ENCODE measurements at regions not wholly inside any gene's neighbourhood (a gene's known extent, or its start where the extent isn't known, plus 50 kb on each side); places are given as distances from the start of the nearest gene placed in this dataset.

DNA sequence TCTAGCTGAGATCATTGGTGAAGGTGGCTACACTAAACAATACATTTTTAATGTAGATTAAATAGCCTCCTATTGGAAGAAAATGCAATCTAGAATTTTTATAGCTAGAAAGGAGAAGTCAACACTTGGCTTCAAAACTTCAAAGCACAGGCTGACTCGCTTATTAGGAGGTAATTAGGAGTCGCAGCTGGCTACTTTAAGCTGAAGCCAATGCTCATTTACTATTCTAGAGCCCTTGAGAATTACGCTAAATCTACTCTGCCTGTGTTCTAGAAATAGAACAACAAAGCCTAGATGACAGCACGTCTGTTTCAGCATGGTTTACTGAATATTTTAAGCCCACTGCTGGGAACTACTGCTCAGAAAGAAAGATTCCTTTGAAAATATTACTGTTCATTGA, 101.6 kb upstream of the EEPD1 start:
- Mint-ChIP-seq H3K4me3 (ENCODE audit: unreplicated experiment) (no peak overlapping the region), H3K36me3 (ENCODE audit: unreplicated experiment) (no peaks in the 10 kb centered on the region), H3K4me1 (ENCODE audit: unreplicated experiment) (peaks cover 22% of the 10 kb centered on the region), H3K27me3 (ENCODE audit: unreplicated experiment) (peaks cover 21% of the 10 kb centered on the region), H3K27ac (ENCODE audit: unreplicated experiment) (no peak overlapping the region), H3K9me3 (ENCODE audit: unreplicated experiment) (no peaks in the 10 kb centered on the region)
- DNase-seq (ENCODE audit: extremely low spot score, unreplicated experiment) = no peak
- TF ChIP-seq, protein P1, sequence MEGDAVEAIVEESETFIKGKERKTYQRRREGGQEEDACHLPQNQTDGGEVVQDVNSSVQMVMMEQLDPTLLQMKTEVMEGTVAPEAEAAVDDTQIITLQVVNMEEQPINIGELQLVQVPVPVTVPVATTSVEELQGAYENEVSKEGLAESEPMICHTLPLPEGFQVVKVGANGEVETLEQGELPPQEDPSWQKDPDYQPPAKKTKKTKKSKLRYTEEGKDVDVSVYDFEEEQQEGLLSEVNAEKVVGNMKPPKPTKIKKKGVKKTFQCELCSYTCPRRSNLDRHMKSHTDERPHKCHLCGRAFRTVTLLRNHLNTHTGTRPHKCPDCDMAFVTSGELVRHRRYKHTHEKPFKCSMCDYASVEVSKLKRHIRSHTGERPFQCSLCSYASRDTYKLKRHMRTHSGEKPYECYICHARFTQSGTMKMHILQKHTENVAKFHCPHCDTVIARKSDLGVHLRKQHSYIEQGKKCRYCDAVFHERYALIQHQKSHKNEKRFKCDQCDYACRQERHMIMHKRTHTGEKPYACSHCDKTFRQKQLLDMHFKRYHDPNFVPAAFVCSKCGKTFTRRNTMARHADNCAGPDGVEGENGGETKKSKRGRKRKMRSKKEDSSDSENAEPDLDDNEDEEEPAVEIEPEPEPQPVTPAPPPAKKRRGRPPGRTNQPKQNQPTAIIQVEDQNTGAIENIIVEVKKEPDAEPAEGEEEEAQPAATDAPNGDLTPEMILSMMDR (IDR thresholded peaks at IDR 0.05) = no peak

DNA sequence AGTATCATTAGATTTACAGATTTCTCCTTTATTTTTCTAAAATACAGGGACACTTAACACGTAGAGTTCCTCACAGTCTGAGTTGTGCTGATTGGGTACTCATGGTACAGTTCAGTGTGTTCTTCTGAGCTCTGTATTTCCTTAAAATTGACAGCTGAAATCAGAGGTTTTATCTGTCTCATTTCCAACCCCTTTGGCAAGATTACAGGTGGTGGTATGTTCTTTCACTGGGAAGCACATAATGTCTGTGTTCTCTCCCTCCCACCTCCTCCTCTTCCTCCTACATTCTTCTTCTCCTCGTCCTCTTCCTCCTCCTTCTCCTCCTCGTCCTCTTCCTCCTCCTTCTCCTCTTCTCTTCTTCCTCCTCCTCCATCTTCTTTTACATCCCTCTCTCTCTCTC, 99.5 kb upstream of the EEPD1 start:
- TF ChIP-seq, protein P1 (IDR thresholded peaks at IDR 0.05) = no peak
- no peaks in the 10 kb centered on the region for H3K36me3 Mint-ChIP-seq (ENCODE audit: unreplicated experiment)
- DNase-seq (ENCODE audit: extremely low spot score, unreplicated experiment) = no peak
- peaks cover 31% of the 10 kb centered on the region for H3K27me3 Mint-ChIP-seq (ENCODE audit: unreplicated experiment)
- no peaks in the 10 kb centered on the region for H3K9me3 Mint-ChIP-seq (ENCODE audit: unreplicated experiment)
- H3K27ac Mint-ChIP-seq (ENCODE audit: unreplicated experiment) = no peak overlapping the region
- peaks cover 6% of the 10 kb centered on the region for H3K4me1 Mint-ChIP-seq (ENCODE audit: unreplicated experiment)
- H3K4me3 Mint-ChIP-seq (ENCODE audit: unreplicated experiment) = no peak overlapping the region

DNA sequence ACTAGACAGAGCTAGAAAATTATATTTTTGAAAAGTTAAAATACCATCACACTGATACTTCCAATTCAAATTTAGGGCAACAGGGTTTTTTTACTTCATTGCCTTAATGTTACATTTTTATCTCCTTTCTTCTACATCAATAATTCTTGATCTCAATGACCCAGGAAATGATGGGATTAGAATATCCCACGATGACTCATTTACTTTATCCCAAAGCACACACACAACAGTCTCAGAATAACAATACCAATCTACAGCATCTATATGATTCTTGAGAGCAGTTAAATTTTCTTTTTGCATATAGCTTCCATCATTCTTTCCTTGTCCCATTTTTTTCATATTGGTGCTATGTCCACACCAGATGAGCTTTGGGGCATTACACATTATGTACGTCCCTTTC, 98.4 kb upstream of the EEPD1 start:
- Mint-ChIP-seq H3K27me3 (ENCODE audit: unreplicated experiment) (peaks cover 35% of the 10 kb centered on the region), H3K4me1 (ENCODE audit: unreplicated experiment) (no peaks in the 10 kb centered on the region), H3K27ac (ENCODE audit: unreplicated experiment) (no peak overlapping the region), H3K9me3 (ENCODE audit: unreplicated experiment) (no peaks in the 10 kb centered on the region), H3K36me3 (ENCODE audit: unreplicated experiment) (no peaks in the 10 kb centered on the region), H3K4me3 (ENCODE audit: unreplicated experiment) (no peak overlapping the region)
- TF ChIP-seq, protein P1 (IDR thresholded peaks at IDR 0.05) = no peak
- DNase-seq (ENCODE audit: extremely low spot score, unreplicated experiment) = no peak

DNA sequence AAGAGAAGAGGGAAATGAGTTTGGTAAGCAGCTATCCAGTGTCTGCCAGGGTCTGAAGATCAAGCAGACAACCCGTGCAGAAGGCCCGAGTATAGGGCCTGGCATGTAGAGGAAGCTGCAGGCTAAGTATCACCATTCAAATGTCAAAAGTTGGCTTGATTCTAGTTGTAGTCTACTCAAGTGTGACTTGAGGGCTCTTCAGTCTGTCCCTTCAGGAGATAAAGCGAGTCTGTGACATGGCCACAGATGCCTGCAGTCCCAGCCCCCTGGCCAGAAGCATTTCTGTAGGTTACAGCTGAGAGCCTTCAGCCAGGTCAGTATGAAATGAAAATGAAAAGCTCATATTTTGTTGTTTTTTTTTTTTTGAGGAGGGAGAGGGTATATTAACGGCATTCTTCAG, 97.8 kb upstream of the EEPD1 start:
- H3K4me3 Mint-ChIP-seq (ENCODE audit: unreplicated experiment) = no peak overlapping the region
- no peaks in the 10 kb centered on the region for H3K9me3 Mint-ChIP-seq (ENCODE audit: unreplicated experiment)
- H3K27me3 Mint-ChIP-seq (ENCODE audit: unreplicated experiment) = peaks cover 37% of the 10 kb centered on the region
- TF ChIP-seq, protein P1 (IDR thresholded peaks at IDR 0.05) = no peak
- H3K27ac Mint-ChIP-seq (ENCODE audit: unreplicated experiment) = no peak overlapping the region
- H3K4me1 Mint-ChIP-seq (ENCODE audit: unreplicated experiment) = no peaks in the 10 kb centered on the region
- DNase-seq (ENCODE audit: extremely low spot score, unreplicated experiment) = no peak
- no peaks in the 10 kb centered on the region for H3K36me3 Mint-ChIP-seq (ENCODE audit: unreplicated experiment)

DNA sequence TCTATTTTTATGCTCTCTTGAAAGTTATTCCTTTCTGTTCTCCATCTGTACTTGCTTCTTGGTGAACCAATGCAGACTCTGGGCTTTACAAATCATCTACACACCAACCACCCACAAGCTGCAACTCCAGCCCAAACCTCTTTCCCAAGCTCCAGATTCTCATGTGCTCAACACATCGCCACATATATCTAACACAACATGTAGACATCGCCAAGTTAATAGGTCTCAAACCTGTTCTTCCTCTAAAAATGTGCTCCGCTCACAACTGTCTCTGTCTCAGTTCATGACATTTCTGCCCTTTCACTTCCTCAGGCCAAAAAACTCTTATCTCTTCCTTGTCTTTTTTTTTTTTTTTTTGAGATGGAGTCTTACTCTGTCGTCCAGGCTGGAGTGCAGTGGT, 95.7 kb upstream of the EEPD1 start:
- Mint-ChIP-seq H3K4me1 (ENCODE audit: unreplicated experiment) (no peaks in the 10 kb centered on the region), H3K27ac (ENCODE audit: unreplicated experiment) (no peak overlapping the region), H3K9me3 (ENCODE audit: unreplicated experiment) (no peaks in the 10 kb centered on the region), H3K36me3 (ENCODE audit: unreplicated experiment) (no peaks in the 10 kb centered on the region), H3K27me3 (ENCODE audit: unreplicated experiment) (peaks cover 31% of the 10 kb centered on the region), H3K4me3 (ENCODE audit: unreplicated experiment) (no peak overlapping the region)
- DNase-seq (ENCODE audit: extremely low spot score, unreplicated experiment) = no peak
- TF ChIP-seq, protein P1 (IDR thresholded peaks at IDR 0.05) = no peak
